GM23338 (cell line): ENCODE measurements at regions not wholly inside any gene's neighbourhood (a gene's known extent, or its start where the extent isn't known, plus 50 kb on each side); places are given as distances from the start of the nearest gene placed in this dataset.

Source experiments
- ATAC-seq: fragments of 200-7000 bp; cut with Tn5 transposase; 3 replicates; pipeline ENCODE4 v1.9.1; 2020
- DNase-seq: peaks from one replicate; pipeline ENCODE4 v3.0.0-alpha.2; 2015; ENCODE audit warnings: low spot score
- H2AFZ ChIP-seq: fragments of 200-600 bp; sonication (generic); 2 replicates; pipeline ENCODE4 v1.8.0; 2016; ENCODE audit warnings: antibody characterized with exemption, mild to moderate bottlenecking, moderate library complexity
- H3F3A ChIP-seq: fragments of 200-600 bp; sonication (generic); replicated peaks from 2 replicates; pipeline ENCODE4 v1.8.0; 2017; ENCODE audit warnings: antibody characterized with exemption, mixed run types, low read depth
- H3K27ac ChIP-seq: fragments of 200-600 bp; sonication (generic); 2 replicates; pipeline ENCODE4 v1.6.1; 2016; ENCODE audit warnings: low read depth
- H3K27me3 ChIP-seq: fragments of 200-600 bp; sonication (generic); 2 replicates; pipeline ENCODE4 v1.8.0; 2016; ENCODE audit warnings: mild to moderate bottlenecking, mixed run types, moderate library complexity; ENCODE audit not compliant: insufficient read depth
- H3K36me3 ChIP-seq: fragments of 200-600 bp; sonication (generic); 2 replicates; pipeline ENCODE4 v1.8.0; 2016; ENCODE audit warnings: mild to moderate bottlenecking; ENCODE audit not compliant: insufficient read depth
- H3K4me1 ChIP-seq: fragments of 200-600 bp; sonication (generic); 2 replicates; pipeline ENCODE4 v1.8.0; 2016; ENCODE audit warnings: mild to moderate bottlenecking, moderate library complexity; ENCODE audit not compliant: insufficient read depth
- H3K4me2 ChIP-seq: fragments of 200-600 bp; sonication (generic); 2 replicates; pipeline ENCODE4 v1.7.1; 2017; ENCODE audit warnings: mixed run types
- H3K4me3 ChIP-seq: fragments of 200-600 bp; sonication (generic); 2 replicates; pipeline ENCODE4 v1.6.1; 2016; ENCODE audit warnings: mixed run types
- H3K79me2 ChIP-seq: fragments of 200-600 bp; sonication (generic); replicated peaks from 2 replicates; pipeline ENCODE4 v1.8.0; 2017; ENCODE audit warnings: mild to moderate bottlenecking; ENCODE audit not compliant: insufficient read depth
- H3K9me2 ChIP-seq: fragments of 200-600 bp; sonication (generic); 2 replicates; pipeline ENCODE4 v1.8.0; 2017; ENCODE audit not compliant: insufficient read depth
- H4K20me1 ChIP-seq: fragments of 200-600 bp; sonication (generic); replicated peaks from 2 replicates; pipeline ENCODE4 v1.8.0; 2017; ENCODE audit warnings: mild to moderate bottlenecking; ENCODE audit not compliant: insufficient read depth
- H3K27ac Mint-ChIP-seq: 2 replicates; pipeline ENCODE4 v1.8.0; 2020; ENCODE audit warnings: inconsistent platforms, mild to moderate bottlenecking, moderate library complexity, mixed read lengths
- H3K27me3 Mint-ChIP-seq: 3 replicates; pipeline ENCODE4 v1.8.0; 2022; ENCODE audit warnings: low read depth, mild to moderate bottlenecking, moderate library complexity, mixed read lengths, inconsistent platforms; ENCODE audit not compliant: insufficient read depth, poor library complexity
- H3K36me3 Mint-ChIP-seq: 3 replicates; pipeline ENCODE4 v1.8.0; 2021; ENCODE audit warnings: low read depth, mild to moderate bottlenecking, inconsistent platforms, moderate library complexity, mixed read lengths
- H3K4me1 Mint-ChIP-seq: 3 replicates; pipeline ENCODE4 v1.8.0; 2020; ENCODE audit warnings: mild to moderate bottlenecking, inconsistent platforms, mixed read lengths
- H3K4me3 Mint-ChIP-seq: 3 replicates; pipeline ENCODE4 v1.8.0; 2021; ENCODE audit warnings: moderate library complexity, mild to moderate bottlenecking, inconsistent platforms, mixed read lengths
- H3K9me3 Mint-ChIP-seq: 3 replicates; pipeline ENCODE4 v1.8.0; 2020; ENCODE audit warnings: moderate library complexity, mild to moderate bottlenecking, inconsistent platforms, mixed read lengths
- CREB1 ChIP-seq: fragments of 250-450 bp; sonication (Bioruptor Pico); IDR thresholded peaks from 2 replicates; pipeline ENCODE4 v1.5.0; 2020; ENCODE audit warnings: low read depth, mild to moderate bottlenecking, moderate library complexity
- CTCF ChIP-seq, 2 experiments: fragments of 200-600 bp in 1 of 2; sonication (generic) in 1 of 2; conservative IDR thresholded peaks; 2 replicates each; pipeline versions ENCODE4 v1.5.1 to v1.6.1; 2016 to 2017; ENCODE audit warnings: antibody characterized with exemption in 2 of 2, low read depth in 2 of 2, mild to moderate bottlenecking in 2 of 2, moderate library complexity in 1 of 2
- EZH2phosphoT487 ChIP-seq: fragments of 200-600 bp; sonication (generic); IDR thresholded peaks from one replicate; pipeline ENCODE4 v1.8.1; 2018; ENCODE audit warnings: antibody characterized with exemption; ENCODE audit not compliant: unreplicated experiment
- JUNB ChIP-seq: IDR thresholded peaks from one replicate; pipeline ENCODE4 v1.6.1; 2016; ENCODE audit warnings: antibody characterized with exemption; ENCODE audit not compliant: unreplicated experiment
- NANOG ChIP-seq: IDR thresholded peaks from 2 replicates; pipeline ENCODE4 v1.6.1; 2016; ENCODE audit warnings: antibody characterized with exemption, borderline replicate concordance
- STAT1 ChIP-seq: IDR thresholded peaks from one replicate; pipeline ENCODE4 v1.6.1; 2016; ENCODE audit warnings: antibody characterized with exemption; ENCODE audit not compliant: unreplicated experiment
- ZNF331 ChIP-seq: fragments of 250-450 bp; sonication (Bioruptor Pico); IDR thresholded peaks from 2 replicates; pipeline ENCODE4 v1.5.0; 2020; ENCODE audit warnings: low read depth, mild to moderate bottlenecking, moderate library complexity
- TF ChIP-seq, protein P1 (sequence below): IDR thresholded peaks from one replicate; pipeline ENCODE4 v1.6.1; 2018; ENCODE audit warnings: antibody characterized with exemption; ENCODE audit not compliant: unreplicated experiment
- TF ChIP-seq, protein P2 (sequence below): fragments of 250-450 bp; sonication (Bioruptor Pico); IDR thresholded peaks from 2 replicates; pipeline ENCODE4 v1.5.0; 2020; ENCODE audit warnings: mild to moderate bottlenecking, moderate library complexity
- TF ChIP-seq, protein P3 (sequence below): IDR thresholded peaks from 2 replicates; pipeline ENCODE4 v1.6.1; 2016; ENCODE audit warnings: antibody characterized with exemption

DNA sequence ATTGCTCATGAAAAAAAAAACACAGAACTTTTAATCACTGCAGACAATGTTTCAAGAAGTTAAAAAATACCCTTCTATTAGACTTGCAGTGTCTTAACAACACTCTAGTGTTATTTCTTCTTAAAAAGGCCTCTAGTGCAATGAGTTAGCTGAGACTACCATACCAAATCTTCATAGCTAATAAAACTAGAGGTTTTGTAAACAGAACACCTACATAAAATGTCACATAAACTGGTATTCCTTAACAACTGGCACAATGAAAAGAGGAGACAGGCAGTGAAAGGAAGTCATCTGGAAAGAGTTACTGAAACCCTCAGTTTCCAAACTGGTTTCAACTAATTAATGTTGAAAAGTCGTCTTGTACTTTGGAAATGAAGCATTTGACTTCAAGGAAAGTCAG lies 394.2 kb upstream of the PMFBP1 start:
- H3K4me1 ChIP-seq = peaks cover 16% of the 10 kb centered on the region
- ATAC-seq = no peak

More for the DNA sequence above, 394.2 kb upstream of the PMFBP1 start:
- no peaks in the 10 kb centered on the region; the same call in 1 of the 2 replicates for H4K20me1 ChIP-seq
- no peak overlapping the region for H3K4me2 ChIP-seq
- no peaks in the 10 kb centered on the region for H3K36me3 ChIP-seq
- no peaks in the 10 kb centered on the region for H3K27me3 ChIP-seq
- Mint-ChIP-seq H3K36me3 (no peaks in the 10 kb centered on the region; the same call in 2 of the 3 replicates), H3K9me3 (no peaks in the 10 kb centered on the region; the same call in 2 of the 3 replicates), H3K4me3 (no peak overlapping the region), H3K4me1 (peaks cover 11% of the 10 kb centered on the region; the same call in 2 of the 3 replicates), H3K27me3 (peaks cover 2% of the 10 kb centered on the region), H3K27ac (no peak overlapping the region)
- H3K9me2 ChIP-seq = no peaks in the 10 kb centered on the region
- H3K4me3 ChIP-seq = no peak overlapping the region
- TF ChIP-seq, protein P1, sequence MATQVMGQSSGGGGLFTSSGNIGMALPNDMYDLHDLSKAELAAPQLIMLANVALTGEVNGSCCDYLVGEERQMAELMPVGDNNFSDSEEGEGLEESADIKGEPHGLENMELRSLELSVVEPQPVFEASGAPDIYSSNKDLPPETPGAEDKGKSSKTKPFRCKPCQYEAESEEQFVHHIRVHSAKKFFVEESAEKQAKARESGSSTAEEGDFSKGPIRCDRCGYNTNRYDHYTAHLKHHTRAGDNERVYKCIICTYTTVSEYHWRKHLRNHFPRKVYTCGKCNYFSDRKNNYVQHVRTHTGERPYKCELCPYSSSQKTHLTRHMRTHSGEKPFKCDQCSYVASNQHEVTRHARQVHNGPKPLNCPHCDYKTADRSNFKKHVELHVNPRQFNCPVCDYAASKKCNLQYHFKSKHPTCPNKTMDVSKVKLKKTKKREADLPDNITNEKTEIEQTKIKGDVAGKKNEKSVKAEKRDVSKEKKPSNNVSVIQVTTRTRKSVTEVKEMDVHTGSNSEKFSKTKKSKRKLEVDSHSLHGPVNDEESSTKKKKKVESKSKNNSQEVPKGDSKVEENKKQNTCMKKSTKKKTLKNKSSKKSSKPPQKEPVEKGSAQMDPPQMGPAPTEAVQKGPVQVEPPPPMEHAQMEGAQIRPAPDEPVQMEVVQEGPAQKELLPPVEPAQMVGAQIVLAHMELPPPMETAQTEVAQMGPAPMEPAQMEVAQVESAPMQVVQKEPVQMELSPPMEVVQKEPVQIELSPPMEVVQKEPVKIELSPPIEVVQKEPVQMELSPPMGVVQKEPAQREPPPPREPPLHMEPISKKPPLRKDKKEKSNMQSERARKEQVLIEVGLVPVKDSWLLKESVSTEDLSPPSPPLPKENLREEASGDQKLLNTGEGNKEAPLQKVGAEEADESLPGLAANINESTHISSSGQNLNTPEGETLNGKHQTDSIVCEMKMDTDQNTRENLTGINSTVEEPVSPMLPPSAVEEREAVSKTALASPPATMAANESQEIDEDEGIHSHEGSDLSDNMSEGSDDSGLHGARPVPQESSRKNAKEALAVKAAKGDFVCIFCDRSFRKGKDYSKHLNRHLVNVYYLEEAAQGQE = no peak
- no peak for TF ChIP-seq EZH2phosphoT487
- TF ChIP-seq STAT1 = no peak
- TF ChIP-seq ZNF331 = no peak
- no peak for TF ChIP-seq JUNB
- TF ChIP-seq NANOG = no peak
- TF ChIP-seq, protein P2, sequence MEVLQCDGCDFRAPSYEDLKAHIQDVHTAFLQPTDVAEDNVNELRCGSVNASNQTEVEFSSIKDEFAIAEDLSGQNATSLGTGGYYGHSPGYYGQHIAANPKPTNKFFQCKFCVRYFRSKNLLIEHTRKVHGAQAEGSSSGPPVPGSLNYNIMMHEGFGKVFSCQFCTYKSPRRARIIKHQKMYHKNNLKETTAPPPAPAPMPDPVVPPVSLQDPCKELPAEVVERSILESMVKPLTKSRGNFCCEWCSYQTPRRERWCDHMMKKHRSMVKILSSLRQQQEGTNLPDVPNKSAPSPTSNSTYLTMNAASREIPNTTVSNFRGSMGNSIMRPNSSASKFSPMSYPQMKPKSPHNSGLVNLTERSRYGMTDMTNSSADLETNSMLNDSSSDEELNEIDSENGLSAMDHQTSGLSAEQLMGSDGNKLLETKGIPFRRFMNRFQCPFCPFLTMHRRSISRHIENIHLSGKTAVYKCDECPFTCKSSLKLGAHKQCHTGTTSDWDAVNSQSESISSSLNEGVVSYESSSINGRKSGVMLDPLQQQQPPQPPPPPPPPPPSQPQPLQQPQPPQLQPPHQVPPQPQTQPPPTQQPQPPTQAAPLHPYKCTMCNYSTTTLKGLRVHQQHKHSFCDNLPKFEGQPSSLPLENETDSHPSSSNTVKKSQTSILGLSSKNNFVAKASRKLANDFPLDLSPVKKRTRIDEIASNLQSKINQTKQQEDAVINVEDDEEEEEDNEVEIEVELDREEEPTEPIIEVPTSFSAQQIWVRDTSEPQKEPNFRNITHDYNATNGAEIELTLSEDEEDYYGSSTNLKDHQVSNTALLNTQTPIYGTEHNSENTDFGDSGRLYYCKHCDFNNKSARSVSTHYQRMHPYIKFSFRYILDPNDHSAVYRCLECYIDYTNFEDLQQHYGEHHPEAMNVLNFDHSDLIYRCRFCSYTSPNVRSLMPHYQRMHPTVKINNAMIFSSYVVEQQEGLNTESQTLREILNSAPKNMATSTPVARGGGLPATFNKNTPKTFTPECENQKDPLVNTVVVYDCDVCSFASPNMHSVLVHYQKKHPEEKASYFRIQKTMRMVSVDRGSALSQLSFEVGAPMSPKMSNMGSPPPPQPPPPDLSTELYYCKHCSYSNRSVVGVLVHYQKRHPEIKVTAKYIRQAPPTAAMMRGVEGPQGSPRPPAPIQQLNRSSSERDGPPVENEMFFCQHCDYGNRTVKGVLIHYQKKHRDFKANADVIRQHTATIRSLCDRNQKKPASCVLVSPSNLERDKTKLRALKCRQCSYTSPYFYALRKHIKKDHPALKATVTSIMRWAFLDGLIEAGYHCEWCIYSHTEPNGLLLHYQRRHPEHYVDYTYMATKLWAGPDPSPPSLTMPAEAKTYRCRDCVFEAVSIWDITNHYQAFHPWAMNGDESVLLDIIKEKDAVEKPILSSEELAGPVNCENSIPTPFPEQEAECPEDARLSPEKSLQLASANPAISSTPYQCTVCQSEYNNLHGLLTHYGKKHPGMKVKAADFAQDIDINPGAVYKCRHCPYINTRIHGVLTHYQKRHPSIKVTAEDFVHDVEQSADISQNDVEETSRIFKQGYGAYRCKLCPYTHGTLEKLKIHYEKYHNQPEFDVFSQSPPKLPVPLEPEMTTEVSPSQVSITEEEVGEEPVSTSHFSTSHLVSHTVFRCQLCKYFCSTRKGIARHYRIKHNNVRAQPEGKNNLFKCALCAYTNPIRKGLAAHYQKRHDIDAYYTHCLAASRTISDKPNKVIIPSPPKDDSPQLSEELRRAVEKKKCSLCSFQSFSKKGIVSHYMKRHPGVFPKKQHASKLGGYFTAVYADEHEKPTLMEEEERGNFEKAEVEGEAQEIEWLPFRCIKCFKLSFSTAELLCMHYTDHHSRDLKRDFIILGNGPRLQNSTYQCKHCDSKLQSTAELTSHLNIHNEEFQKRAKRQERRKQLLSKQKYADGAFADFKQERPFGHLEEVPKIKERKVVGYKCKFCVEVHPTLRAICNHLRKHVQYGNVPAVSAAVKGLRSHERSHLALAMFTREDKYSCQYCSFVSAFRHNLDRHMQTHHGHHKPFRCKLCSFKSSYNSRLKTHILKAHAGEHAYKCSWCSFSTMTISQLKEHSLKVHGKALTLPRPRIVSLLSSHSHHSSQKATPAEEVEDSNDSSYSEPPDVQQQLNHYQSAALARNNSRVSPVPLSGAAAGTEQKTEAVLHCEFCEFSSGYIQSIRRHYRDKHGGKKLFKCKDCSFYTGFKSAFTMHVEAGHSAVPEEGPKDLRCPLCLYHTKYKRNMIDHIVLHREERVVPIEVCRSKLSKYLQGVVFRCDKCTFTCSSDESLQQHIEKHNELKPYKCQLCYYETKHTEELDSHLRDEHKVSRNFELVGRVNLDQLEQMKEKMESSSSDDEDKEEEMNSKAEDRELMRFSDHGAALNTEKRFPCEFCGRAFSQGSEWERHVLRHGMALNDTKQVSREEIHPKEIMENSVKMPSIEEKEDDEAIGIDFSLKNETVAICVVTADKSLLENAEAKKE (CRISPR knock-in tag) = no peak
- TF ChIP-seq, protein P3, sequence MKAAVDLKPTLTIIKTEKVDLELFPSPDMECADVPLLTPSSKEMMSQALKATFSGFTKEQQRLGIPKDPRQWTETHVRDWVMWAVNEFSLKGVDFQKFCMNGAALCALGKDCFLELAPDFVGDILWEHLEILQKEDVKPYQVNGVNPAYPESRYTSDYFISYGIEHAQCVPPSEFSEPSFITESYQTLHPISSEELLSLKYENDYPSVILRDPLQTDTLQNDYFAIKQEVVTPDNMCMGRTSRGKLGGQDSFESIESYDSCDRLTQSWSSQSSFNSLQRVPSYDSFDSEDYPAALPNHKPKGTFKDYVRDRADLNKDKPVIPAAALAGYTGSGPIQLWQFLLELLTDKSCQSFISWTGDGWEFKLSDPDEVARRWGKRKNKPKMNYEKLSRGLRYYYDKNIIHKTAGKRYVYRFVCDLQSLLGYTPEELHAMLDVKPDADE = no peak
- no peak for TF ChIP-seq CREB1 (CRISPR knock-in tag)
- no peak for TF ChIP-seq CTCF (conservative IDR thresholded peaks at IDR 0.05; ENCODE audit: low read depth in 2 of 2)
- H3F3A ChIP-seq = no peaks in the 10 kb centered on the region
- H3K27ac ChIP-seq = no peak overlapping the region
- no peaks in the 10 kb centered on the region; the same call in 1 of the 2 replicates for H3K79me2 ChIP-seq
- DNase-seq = no peak
- no peak overlapping the region for H2AFZ ChIP-seq
